DMS79 treated with DMSO at 0.1 percent for 48 hours (cell line): ENCODE measurements at regions not wholly inside any gene's neighbourhood (a gene's known extent, or its start where the extent isn't known, plus 50 kb on each side); places are given as distances from the start of the nearest gene placed in this dataset.

ENCODE experiments used
- DNase-seq: peaks from one replicate; lab custom pipeline; 2025; lab: John Stamatoyannopoulos, UW

DNA sequence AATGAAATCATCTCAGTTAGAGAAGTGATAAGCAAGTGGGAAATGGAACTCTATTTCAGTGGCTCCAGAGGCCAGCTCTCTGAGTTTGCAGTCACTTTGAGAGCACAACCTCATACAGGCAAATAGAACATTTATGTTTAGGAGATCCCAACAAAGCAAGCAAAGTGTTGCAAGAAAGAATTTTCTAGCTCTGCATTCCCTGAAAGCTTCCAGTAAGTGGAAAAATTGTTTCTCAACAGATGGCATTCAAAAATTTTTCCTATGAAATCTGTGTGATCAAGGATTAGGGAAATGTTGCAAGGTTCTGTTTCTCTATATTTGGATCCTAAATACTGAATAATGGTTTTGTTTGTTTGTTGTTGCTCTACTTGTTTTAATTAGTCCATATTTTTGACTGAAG, 764.2 kb upstream of the ZNF608 start:
- DNase-seq: no peak

DNA sequence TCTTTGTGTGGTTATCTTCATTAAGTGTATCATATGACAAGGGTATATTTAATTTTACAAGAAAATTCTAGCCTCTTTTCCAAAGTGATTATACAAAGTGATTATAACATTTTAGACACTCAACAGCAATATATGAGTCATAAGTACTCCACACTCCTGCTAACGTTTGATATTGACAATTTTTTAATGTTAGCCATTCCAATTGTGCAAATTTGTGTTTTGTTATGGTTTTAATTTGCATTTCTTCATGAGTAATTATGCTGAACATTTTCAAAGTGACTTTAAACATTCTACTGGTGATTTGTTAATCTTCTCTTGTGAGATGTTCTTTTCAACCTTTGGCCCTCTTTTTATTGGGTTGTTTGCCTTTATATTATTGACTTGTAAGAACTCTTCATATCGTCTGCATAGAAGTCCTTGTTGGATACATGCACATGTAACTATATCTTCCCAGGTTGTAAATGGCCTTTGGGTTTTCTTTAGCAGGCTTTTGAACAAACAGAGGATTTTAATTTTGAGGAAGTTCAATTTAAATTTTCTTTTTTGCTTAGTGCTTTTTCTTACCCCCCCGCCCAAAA, 771.6 kb upstream of the ZNF608 start:
- no peak for DNase-seq

- DNase-seq: peak; percentile 0
Measured at GRCh38 chr5:125521289-125521688, 774.9 kb upstream of the ZNF608 start.

DNA sequence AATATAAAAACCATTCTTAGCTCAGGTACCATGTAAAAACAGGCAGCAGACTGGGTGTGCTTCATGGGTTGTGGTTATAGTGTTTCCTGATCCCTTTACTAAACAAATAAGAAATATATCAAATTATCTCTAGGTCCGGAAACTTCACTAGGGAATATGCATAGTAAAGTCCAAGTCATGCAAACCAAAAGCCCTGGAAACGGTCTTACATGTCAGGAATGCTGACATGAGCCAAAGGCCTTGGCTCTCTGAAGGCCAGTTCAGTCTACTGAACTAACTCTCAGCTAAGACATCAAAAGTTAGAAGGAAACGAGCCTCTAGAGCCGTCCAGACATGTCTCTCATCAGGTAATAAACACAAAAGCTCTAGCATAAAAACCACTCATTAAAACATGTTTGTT, 778.9 kb upstream of the ZNF608 start:
- no peak for DNase-seq

DNA sequence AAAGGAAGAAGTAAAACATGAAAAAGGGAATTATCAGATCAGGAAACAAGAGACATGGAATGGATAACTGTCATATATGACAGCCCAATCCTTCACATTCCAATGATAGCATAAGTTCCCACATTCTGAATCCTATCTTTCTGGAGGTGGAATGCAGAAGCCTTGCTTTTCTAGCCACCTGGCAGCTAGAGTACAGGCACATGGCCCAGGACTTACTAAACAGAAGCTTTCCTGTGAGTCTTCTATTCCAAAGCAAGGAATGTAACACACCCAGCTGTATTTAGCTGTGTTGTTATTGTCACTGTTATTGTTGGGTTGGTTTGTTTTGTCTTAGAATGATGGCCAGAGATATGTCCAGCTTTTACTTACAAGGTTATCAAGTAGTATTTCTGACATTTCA, 780.5 kb upstream of the ZNF608 start:
- DNase-seq: no peak

GRCh38 chr5:125528881-125529280, 782.4 kb upstream of the ZNF608 start:
- DNase-seq: no peak

DNA sequence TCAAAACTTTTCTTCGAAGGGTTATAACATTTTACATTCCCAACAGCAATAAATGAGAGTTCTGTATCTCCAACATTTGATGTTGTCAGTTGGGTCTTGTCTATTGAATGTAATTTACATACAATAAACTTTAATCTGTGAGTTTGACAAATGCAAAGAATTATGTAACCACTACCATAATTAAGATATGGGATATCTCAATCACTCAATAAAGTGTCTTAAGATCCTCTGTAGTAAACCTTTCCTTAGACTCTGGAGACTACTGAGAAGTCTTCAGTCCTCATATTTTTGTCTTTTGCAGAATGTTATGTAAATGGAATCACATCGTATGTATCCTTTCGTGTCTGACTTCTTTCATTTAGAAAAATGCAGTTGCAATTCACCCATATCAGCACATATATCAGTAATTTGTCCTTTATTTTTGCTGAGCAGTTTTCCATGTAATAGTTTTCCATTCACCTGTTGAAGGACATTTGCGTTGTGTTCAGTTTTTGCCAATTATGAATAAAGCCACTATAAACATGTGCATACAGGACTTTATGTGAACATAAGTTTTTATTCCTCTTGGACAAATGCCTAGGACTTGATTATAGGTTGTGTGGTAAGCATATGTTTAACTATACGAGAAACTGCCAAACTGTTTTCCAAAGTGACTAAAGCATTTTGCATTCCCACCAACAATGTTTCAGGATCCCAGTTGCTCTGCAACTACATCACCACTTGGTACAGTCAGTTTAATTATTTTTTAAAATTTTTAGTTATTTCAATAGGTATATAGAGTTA, 784.6 kb upstream of the ZNF608 start:
- DNase-seq: no peak

GRCh38 chr5:125536095-125536494, 789.7 kb upstream of the ZNF608 start:
- DNase-seq: no peak

GRCh38 chr5:125536582-125536981, 790.1 kb upstream of the ZNF608 start:
- DNase-seq: no peak

GRCh38 chr5:125537661-125538060, 791.2 kb upstream of the ZNF608 start:
- no peak for DNase-seq

GRCh38 chr5:125538469-125538868, 792.0 kb upstream of the ZNF608 start:
- DNase-seq: no peak

- DNase-seq: no peak
Measured at GRCh38 chr5:125541085-125541484, 794.6 kb upstream of the ZNF608 start.

- DNase-seq: no peak
Measured at GRCh38 chr5:125549322-125549911, 803.0 kb upstream of the ZNF608 start.

DNA sequence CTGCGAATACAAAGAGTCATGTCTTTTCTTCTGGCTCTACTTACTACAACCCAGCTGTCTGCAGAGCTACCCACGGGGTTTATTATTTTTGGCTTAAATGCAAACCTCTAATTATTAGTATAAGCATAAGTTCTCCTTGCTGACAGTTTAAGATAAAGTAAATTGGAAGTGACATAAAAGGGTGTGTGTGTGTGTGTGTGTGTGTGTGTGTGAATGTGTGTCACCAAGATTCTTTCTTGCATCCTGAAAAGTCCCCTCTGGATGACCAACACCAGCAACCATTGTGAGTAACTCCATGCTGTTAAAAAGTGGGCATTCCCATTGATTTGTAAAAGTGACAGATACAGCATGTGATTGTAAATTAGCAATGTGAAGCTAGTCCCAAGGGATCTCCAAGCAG, 803.8 kb upstream of the ZNF608 start:
- no peak for DNase-seq

- DNase-seq: no peak
Measured at GRCh38 chr5:125551246-125551645, 804.8 kb upstream of the ZNF608 start.

GRCh38 chr5:125551797-125552196, 805.4 kb upstream of the ZNF608 start:
- DNase-seq: no peak

GRCh38 chr5:125552486-125552885, 806.0 kb upstream of the ZNF608 start:
- DNase-seq: no peak

DNA sequence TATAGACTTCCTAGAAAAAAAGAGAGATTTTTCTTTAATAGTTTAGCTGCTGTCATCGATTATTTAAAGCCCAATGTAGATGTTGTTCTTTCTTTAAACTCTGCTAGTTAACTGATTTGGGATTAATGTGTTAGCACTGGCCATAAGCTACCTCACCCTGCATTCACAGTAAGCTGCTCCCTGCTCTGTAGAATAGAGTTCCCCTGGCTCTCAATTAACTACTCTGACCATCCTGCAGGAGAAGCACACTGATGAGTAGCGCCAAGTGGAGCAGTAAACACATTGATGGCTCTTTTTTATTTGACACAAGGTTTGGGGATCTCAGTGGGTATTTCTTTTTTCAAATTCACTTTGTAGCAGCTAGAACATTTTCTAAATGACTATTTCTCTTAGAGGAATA, 807.9 kb upstream of the ZNF608 start:
- DNase-seq: no peak

DNA sequence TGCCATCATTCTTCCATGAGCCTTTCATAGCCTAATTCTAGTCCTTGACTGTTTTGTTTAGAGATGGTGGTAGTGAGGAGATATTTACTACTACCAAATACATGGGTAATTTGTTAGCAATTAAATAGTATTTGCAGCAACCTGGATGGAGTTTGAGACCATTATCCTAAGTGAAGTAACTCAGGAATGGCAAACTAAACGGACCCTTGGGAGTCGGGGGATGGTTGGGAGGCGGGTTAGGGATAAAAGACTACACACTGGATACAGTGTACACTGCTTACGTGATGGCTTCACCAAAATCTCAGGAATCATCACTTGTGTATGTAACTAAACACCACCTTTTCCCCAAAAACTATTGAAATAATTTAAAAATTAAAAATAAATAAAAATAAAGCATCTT, 809.2 kb upstream of the ZNF608 start:
- no peak for DNase-seq

- no peak for DNase-seq
Measured at GRCh38 chr5:125558016-125558415, 811.6 kb upstream of the ZNF608 start.

DNA sequence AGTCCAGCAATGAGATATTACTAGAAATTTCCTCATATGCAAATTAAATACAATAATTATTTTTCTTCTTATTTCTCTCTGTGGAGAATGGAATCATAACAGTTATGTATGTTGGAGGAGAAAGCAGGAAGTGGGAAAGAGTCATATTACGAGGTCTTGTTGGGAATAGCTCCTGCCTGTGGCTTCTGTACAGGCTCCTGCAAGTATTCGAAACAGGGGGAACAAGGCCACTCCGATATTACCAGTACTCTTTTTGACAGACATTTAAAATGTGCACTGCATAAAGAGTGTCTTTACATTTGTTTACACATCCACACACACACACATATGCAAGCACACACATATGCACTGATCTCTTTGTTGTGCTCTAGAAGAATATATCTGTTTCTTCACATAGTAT, 812.0 kb upstream of the ZNF608 start:
- DNase-seq: no peak

- no peak for DNase-seq
Measured at GRCh38 chr5:125559296-125559695, 812.9 kb upstream of the ZNF608 start.

GRCh38 chr5:125560476-125561225, 814.2 kb upstream of the ZNF608 start:
- no peak for DNase-seq
